ENCODE measurements at regions not wholly inside any gene's neighbourhood (a gene's known extent, or its start where the extent isn't known, plus 50 kb on each side); places are given as distances from the start of the nearest gene placed in this dataset.
"Not testable (repeated sequence)": the region's sequence is repeated elsewhere in the genome, so short reads cannot be mapped to it uniquely, and the experiment has no call there.

GRCh38 chr4:189566271-189566670 is 374.4 kb upstream of the FRG1 start:
- DNase-seq, result not testable (repeated sequence)

GRCh38 chr4:189566900-189567299 is 373.8 kb upstream of the FRG1 start:
- not testable (repeated sequence) for DNase-seq

GRCh38 chr4:189579645-189580044 is 361.0 kb upstream of the FRG1 start:
- not testable (repeated sequence) for DNase-seq

GRCh38 chr4:189586908-189587632 is 353.6 kb upstream of the FRG1 start:
- DNase-seq, result not testable (repeated sequence)

GRCh38 chr4:189589201-189589600 is 351.5 kb upstream of the FRG1 start:
- DNase-seq, result not testable (repeated sequence)

- DNase-seq, result no peak
Measured at GRCh38 chr4:189592890-189593289, 347.8 kb upstream of the FRG1 start.

DNA sequence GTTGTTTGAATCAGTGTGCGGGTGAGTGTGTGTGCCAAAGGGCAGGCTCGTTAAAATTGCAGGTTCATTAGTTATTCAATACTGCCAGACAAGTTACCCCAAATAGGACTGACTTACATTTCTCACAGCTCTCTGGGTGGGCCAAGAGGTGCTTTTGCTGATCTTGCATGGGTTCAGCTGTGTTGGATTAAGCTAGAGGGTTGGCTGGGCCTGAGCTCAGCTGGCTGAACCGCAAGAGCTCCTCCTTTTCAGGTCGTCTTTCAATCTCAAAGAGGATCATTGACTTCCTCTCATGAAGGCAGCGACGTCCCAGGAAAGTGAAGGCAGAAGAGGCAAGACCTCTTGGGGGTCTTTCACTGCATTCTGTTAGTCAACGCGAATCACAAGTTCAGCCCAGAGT is 343.3 kb upstream of the FRG1 start:
- DNase-seq, result no peak

DNA sequence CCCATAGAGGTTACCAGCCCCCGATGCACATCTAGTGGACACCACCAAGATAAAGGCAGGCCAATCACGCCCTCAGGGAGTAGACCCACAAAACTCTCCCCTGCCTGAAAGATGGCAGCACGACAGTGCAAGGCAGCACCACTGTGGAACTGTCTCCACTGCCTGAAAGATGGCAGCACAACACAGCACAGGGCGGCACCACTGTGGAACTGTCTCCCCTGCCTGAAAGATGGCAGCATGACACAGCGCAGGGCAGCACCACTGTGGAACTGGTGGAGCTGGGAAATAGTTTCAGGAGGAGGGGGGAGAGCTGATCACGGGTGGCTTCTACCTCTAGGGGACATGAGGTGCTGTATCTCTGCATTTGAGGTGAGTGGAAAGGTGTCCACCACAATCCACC is 340.4 kb upstream of the FRG1 start:
- DNase-seq, result no peak

DNA sequence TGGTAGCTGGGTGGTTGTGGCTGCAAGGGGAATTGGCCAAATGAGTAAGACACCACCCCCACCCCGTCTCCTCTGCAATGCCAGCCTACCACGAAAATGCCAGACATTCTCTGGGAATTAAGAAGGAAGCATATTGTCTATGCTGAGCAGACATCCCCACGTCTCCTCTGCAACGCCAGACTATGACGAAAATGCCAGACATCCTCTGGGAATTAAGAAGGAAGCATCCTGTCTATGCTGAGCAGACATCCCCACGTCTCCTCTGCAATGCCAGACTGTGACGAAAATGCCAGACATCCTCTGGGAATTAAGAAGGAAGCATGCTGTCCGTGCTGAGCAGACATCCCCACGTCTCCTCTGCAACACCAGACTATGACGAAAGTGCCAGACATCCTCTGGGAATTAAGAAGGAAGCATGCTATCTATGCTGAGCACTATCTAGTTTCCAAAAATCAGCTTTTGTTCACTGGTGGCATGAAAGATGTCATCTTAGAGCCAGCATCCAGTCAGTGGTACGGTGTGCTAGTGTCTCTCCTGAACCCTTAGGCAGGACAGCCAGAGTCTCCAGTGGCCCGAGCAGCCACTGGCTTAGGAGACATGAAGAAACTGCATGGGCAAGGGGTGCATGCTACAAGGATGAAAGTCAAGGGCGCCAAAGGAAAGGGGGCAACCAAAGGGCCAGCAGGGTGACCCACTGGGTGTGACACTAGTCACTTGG is 339.8 kb upstream of the FRG1 start:
- DNase-seq, result no peak

DNA sequence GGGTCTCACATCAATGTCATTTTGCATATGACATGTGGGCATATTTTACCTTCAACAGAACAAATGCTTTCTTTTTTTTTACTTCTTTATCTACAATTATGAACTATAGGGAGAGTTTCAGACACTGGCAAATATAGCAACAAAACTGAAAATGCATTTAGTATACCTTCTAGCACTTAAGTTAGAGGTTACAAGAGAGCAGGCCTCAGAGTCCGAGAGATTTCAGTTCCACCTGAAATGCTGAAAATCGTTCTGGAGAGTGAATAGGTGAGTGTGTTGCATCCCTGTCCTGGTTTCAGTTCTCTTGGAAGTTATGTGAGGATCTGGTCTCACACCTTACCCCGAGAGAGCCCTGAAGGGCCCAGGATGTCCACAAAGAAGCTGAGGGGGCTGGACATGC is 337.8 kb upstream of the FRG1 start:
- not testable (repeated sequence) for DNase-seq

- DNase-seq, result not testable (repeated sequence)
Measured at GRCh38 chr4:189610571-189610970, 330.1 kb upstream of the FRG1 start.

GRCh38 chr4:189613207-189613606 is 327.5 kb upstream of the FRG1 start:
- DNase-seq, result no peak

GRCh38 chr4:189615217-189615663 is 325.4 kb upstream of the FRG1 start:
- DNase-seq, result no peak

- DNase-seq, result not testable (repeated sequence)
Measured at GRCh38 chr4:189617741-189618140, 322.9 kb upstream of the FRG1 start.

GRCh38 chr4:189619441-189620250 is 321.0 kb upstream of the FRG1 start:
- DNase-seq, result not testable (repeated sequence)

GRCh38 chr4:189622574-189622973 is 318.1 kb upstream of the FRG1 start:
- DNase-seq, result not testable (repeated sequence)

GRCh38 chr4:189627041-189627440 is 313.6 kb upstream of the FRG1 start:
- not testable (repeated sequence) for DNase-seq

DNA sequence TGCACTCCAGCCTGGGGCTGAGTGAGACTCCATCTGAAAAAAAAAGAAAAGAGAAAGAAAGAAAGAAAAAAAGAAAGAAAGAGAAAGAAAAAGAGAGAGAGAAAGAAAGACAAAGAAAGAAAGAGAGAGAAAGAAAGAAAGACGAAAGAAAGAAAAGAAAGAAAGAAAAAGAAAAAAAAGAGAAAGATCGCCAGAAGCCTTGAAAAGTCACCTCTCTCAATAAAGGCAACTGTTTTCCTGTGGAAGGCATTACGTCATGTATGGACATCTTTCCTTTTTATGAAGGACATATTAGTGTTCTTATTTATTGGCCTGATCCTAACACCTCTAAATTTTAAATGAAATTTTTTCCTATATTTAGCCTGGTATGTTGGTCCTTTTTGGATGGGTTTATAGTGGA is 310.9 kb upstream of the FRG1 start:
- DNase-seq, result not testable (repeated sequence)

GRCh38 chr4:189630913-189631567 is 309.6 kb upstream of the FRG1 start:
- DNase-seq, result not testable (repeated sequence)

DNA sequence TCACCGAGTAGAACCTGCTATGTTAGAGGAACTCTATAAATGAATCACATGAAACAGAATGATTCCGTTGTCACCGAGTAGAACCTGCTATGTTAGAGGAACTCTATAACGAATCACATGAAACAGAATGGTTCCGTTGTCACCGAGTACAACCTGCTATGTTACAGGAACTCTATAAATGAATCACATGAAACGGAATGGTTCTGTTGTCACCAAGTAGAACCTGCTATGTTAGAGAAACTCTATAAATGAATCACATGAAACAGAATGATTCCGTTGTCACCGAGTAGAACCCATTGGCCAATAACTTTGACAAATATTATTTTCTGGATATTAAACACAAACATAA is 309.1 kb upstream of the FRG1 start:
- not testable (repeated sequence) for DNase-seq

DNA sequence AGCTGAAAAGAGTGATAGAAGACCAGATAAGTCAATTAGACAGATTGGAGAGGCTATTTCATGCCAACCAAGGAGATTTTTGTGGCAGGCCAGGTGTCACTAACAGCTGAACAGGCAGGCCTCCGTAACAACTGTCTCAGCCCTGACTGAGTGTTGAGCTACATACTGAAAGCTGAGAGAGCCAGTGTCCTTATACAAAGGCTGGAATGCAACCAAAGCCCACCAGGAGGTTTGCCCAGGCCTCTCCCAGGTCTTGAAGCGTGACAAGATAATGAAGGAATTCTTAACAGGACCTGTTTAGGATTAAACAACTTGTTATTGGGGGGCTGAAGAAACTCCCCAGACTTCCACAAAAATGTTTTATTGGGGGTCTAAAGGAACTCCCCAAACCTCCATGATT is 290.2 kb upstream of the FRG1 start:
- not testable (repeated sequence) for DNase-seq

DNA sequence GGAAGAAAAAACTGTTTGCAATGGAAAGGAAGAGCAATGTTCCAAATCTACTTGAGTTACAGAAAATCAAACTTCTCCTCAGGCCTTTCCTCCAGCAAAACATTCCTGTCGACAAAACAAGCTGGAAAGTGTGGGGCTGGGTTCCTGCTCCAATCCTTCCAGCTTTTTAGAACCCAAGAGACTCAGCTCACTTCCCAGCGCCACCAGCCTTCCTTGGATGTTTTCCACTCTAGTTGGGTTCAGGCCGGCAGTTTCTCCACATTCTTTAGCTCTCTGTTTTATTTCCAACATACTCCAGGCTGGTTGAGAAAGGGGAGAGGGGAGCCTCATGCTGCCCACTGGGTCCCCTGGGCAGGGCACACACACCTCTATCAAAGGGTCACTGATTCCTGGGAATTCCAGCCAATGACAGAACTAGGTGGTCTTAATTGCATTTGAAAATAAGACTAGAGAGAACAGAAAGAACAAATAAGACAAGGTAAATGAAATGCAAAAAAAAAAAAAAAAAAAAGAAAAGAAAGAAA is 287.5 kb upstream of the FRG1 start:
- DNase-seq, result not testable (repeated sequence)

GRCh38 chr4:189653983-189654382 is 286.7 kb upstream of the FRG1 start:
- not testable (repeated sequence) for DNase-seq
